HEK293 (cell line): ENCODE measurements at regions not wholly inside any gene's neighbourhood (a gene's known extent, or its start where the extent isn't known, plus 50 kb on each side); places are given as distances from the start of the nearest gene placed in this dataset.
A peak's percentile ranks its signal among the peaks of the same experiment; 100 is the strongest.

ENCODE experiments used
- CTCF ChIA-PET: fragments of 350-600 bp; formaldehyde crosslinking; extraction: SDS; loops from one replicate; lab custom pipeline; 2021; ENCODE audit warnings: antibody characterized with exemption; lab: Yijun Ruan, JAX
- POLR2A ChIA-PET: fragments of 300-600 bp; formaldehyde crosslinking; extraction: SDS; loops from one replicate; lab custom pipeline; 2020; ENCODE audit warnings: antibody characterized with exemption, inconsistent platforms; lab: Yijun Ruan, JAX
- H3K27ac ChIP-seq: fragments of 200-500 bp; sonication (Bioruptor generic); 2 replicates; pipeline ENCODE4 v1.5.1; 2014; ENCODE audit warnings: low read depth, low read length, control low read depth, inconsistent platforms; ENCODE audit errors: extremely low read depth
- H3K36me3 ChIP-seq, 2 experiments: fragments of 200-500 bp in 1 of 2; sonication (Bioruptor generic) in 1 of 2; 1 replicate in 1 of 2; 2 replicates in 1 of 2; pipeline ENCODE4 v1.5.1; 2014 to 2017; ENCODE audit warnings: inconsistent platforms in 2 of 2, low read length in 2 of 2; ENCODE audit not compliant: control insufficient read depth in 2 of 2, insufficient read depth in 1 of 2
- H3K4me1 ChIP-seq: fragments of 200-500 bp; sonication (Bioruptor generic); 2 replicates; pipeline ENCODE4 v1.5.1; 2014; ENCODE audit warnings: mild to moderate bottlenecking, low read length, inconsistent platforms; ENCODE audit not compliant: control insufficient read depth, insufficient read depth
- H3K4me3 ChIP-seq: 2 replicates; pipeline ENCODE4 v1.5.1; 2011; ENCODE audit warnings: low read depth, mild to moderate bottlenecking, control low read depth, low read length, moderate library complexity
- H3K9me3 ChIP-seq: fragments of 200-500 bp; sonication (Bioruptor generic); 2 replicates; pipeline ENCODE4 v1.5.1; 2014; ENCODE audit warnings: low read depth, low read length, inconsistent platforms; ENCODE audit not compliant: control insufficient read depth, insufficient read depth
- BCL11A ChIP-seq: fragments of 450-650 bp; formaldehyde crosslinking; IDR thresholded peaks from 2 replicates; pipeline ENCODE4 v1.5.1; 2016; ENCODE audit warnings: low read depth, missing biosample characterization, missing genetic modification characterization
- FEZF1 ChIP-seq: fragments of 450-650 bp; formaldehyde crosslinking; IDR thresholded peaks from 2 replicates; pipeline ENCODE4 v1.5.1; 2016; ENCODE audit warnings: missing biosample characterization, missing genetic modification characterization
- MZF1 ChIP-seq: fragments of 450-650 bp; formaldehyde crosslinking; IDR thresholded peaks from 2 replicates; pipeline ENCODE4 v1.5.1; 2017; ENCODE audit warnings: missing biosample characterization, missing genetic modification characterization, borderline replicate concordance
- OSR2 ChIP-seq: fragments of 450-650 bp; formaldehyde crosslinking; IDR thresholded peaks from 2 replicates; pipeline ENCODE4 v1.5.1; 2016; ENCODE audit warnings: missing biosample characterization, missing genetic modification characterization
- SCRT2 ChIP-seq: fragments of 450-650 bp; formaldehyde crosslinking; IDR thresholded peaks from 2 replicates; pipeline ENCODE4 v1.5.1; 2016; ENCODE audit warnings: missing biosample characterization, missing genetic modification characterization
- ZNF24 ChIP-seq: fragments of 450-650 bp; formaldehyde crosslinking; IDR thresholded peaks from 2 replicates; pipeline ENCODE4 v1.5.1; 2016; ENCODE audit warnings: missing biosample characterization, missing genetic modification characterization
- ZNF366 ChIP-seq: fragments of 450-650 bp; formaldehyde crosslinking; conservative IDR thresholded peaks from 2 replicates; pipeline ENCODE4 v1.5.1; 2016; ENCODE audit warnings: missing biosample characterization, missing genetic modification characterization
- ZNF37A ChIP-seq: fragments of 450-650 bp; IDR thresholded peaks from 2 replicates; pipeline ENCODE4 v1.5.1; 2018; ENCODE audit warnings: missing biosample characterization, missing genetic modification characterization
- ZNF426 ChIP-seq: fragments of 450-650 bp; formaldehyde crosslinking; IDR thresholded peaks from 2 replicates; pipeline ENCODE4 v1.5.1; 2017; ENCODE audit warnings: missing biosample characterization, missing genetic modification characterization, mild to moderate bottlenecking, inconsistent platforms, moderate library complexity
- ZNF501 ChIP-seq: fragments of 450-650 bp; formaldehyde crosslinking; IDR thresholded peaks from 2 replicates; pipeline ENCODE4 v1.5.1; 2016; ENCODE audit warnings: missing biosample characterization, missing genetic modification characterization
- ZNF571 ChIP-seq: fragments of 450-650 bp; formaldehyde crosslinking; IDR thresholded peaks from 2 replicates; pipeline ENCODE4 v1.5.0; 2017; ENCODE audit warnings: missing biosample characterization, missing genetic modification characterization
- ZSCAN16 ChIP-seq: fragments of 450-650 bp; formaldehyde crosslinking; IDR thresholded peaks from 2 replicates; pipeline ENCODE4 v1.5.1; 2016; ENCODE audit warnings: missing biosample characterization, missing genetic modification characterization
- TF ChIP-seq, protein P1 (sequence below): fragments of 450-650 bp; formaldehyde crosslinking; IDR thresholded peaks from 2 replicates; pipeline ENCODE4 v1.5.1; 2017; ENCODE audit warnings: missing biosample characterization, missing genetic modification characterization
- TF ChIP-seq, protein P2 (sequence below): fragments of 450-650 bp; formaldehyde crosslinking; IDR thresholded peaks from 2 replicates; pipeline ENCODE4 v1.5.1; 2017; ENCODE audit warnings: missing biosample characterization, missing genetic modification characterization
- TF ChIP-seq, protein P3 (sequence below): fragments of 450-650 bp; formaldehyde crosslinking; IDR thresholded peaks from 2 replicates; pipeline ENCODE4 v1.5.1; 2017; ENCODE audit warnings: missing biosample characterization, missing genetic modification characterization
- TF ChIP-seq, protein P4 (sequence below): fragments of 450-650 bp; formaldehyde crosslinking; IDR thresholded peaks from 2 replicates; pipeline ENCODE4 v1.5.1; 2016; ENCODE audit warnings: missing biosample characterization, missing genetic modification characterization

DNA sequence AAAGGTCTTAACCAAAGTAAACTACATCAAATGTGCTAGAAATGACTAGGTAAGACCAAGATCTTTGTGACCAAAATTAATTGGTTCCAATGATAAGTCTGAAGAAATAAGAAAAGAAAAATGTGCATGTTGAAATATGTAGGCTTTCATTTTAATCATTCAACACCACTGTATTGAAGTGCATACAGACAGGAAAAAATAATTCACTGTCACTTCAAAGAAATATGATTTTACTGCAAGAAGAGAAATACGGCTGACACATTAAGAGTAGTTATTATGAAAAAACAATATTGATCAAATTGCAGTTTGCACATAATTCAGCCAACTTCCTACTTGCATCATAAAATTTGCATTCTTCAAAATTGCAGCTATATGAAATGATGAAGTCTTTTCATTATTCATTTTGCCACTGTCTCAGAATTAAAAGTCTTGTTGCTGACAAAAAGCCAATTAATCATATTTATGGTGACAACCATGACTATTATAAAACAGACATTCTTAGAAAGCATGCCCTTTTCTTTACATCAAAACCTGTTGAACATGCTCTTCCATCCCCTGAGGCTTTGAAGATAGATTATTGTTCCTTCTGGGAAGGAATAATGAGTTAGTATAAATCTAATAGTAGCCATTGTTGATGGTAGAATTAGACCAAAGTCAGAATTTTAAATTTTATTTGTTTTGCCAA is 405.9 kb upstream of the MAD2L1 start:
- TF ChIP-seq ZSCAN16 (tag by site-specific recombination) (no peak), SCRT2 (peak; percentile 27; the same call in 1 of the 2 replicates), ZNF501 (tag by site-specific recombination) (no peak)
- TF ChIP-seq, protein P1, sequence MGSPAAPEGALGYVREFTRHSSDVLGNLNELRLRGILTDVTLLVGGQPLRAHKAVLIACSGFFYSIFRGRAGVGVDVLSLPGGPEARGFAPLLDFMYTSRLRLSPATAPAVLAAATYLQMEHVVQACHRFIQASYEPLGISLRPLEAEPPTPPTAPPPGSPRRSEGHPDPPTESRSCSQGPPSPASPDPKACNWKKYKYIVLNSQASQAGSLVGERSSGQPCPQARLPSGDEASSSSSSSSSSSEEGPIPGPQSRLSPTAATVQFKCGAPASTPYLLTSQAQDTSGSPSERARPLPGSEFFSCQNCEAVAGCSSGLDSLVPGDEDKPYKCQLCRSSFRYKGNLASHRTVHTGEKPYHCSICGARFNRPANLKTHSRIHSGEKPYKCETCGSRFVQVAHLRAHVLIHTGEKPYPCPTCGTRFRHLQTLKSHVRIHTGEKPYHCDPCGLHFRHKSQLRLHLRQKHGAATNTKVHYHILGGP (tag by site-specific recombination), result 0 out of 2 replicates have a peak, but pooled peaks have one; percentile 37
- TF ChIP-seq, all 188 proteins: peak for 2
- H3K4me1 ChIP-seq, result no peaks in the 10 kb centered on the region
- no peak overlapping the region for H3K4me3 ChIP-seq
- H3K9me3 ChIP-seq, result no peaks in the 10 kb centered on the region
- H3K27ac ChIP-seq, result no peak overlapping the region
- ChIA-PET POLR2A (no interaction called here), CTCF (no interaction called here)
- H3K36me3 ChIP-seq, result no peaks in the 10 kb centered on the region

DNA sequence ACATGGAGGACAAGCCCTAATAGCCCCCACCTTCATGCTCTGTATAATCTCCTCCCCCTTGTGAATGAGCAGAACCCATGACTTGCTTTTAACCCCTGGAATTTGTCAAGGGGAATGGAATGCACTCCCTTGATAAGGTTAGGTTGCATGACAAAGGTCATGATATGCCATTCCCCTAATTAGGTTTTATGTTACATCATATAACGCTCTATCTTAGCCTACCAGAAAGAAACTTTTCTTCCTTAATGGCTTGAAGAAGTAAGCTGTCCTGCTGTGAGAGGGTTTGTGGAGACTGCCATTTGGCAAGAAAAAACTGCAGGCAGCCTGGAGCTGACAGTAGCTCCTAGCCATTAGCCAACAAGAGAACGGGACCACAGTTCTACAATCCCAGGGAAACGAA is 399.8 kb upstream of the MAD2L1 start:
- 0 out of 2 replicates have a peak, but pooled peaks have one; percentile 34 for TF ChIP-seq BCL11A (tag by site-specific recombination)
- peak; percentile 52 for TF ChIP-seq ZNF366 (tag by site-specific recombination)
- TF ChIP-seq, protein P2, sequence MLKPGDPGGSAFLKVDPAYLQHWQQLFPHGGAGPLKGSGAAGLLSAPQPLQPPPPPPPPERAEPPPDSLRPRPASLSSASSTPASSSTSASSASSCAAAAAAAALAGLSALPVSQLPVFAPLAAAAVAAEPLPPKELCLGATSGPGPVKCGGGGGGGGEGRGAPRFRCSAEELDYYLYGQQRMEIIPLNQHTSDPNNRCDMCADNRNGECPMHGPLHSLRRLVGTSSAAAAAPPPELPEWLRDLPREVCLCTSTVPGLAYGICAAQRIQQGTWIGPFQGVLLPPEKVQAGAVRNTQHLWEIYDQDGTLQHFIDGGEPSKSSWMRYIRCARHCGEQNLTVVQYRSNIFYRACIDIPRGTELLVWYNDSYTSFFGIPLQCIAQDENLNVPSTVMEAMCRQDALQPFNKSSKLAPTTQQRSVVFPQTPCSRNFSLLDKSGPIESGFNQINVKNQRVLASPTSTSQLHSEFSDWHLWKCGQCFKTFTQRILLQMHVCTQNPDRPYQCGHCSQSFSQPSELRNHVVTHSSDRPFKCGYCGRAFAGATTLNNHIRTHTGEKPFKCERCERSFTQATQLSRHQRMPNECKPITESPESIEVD (tag by site-specific recombination), result peak; percentile 59
- no peak for TF ChIP-seq ZNF571 (tag by site-specific recombination)
- peak; percentile 36; the same call in 1 of the 2 replicates for TF ChIP-seq FEZF1 (tag by site-specific recombination)
- no peak for TF ChIP-seq ZNF37A (tag by site-specific recombination)
- TF ChIP-seq, protein P3, sequence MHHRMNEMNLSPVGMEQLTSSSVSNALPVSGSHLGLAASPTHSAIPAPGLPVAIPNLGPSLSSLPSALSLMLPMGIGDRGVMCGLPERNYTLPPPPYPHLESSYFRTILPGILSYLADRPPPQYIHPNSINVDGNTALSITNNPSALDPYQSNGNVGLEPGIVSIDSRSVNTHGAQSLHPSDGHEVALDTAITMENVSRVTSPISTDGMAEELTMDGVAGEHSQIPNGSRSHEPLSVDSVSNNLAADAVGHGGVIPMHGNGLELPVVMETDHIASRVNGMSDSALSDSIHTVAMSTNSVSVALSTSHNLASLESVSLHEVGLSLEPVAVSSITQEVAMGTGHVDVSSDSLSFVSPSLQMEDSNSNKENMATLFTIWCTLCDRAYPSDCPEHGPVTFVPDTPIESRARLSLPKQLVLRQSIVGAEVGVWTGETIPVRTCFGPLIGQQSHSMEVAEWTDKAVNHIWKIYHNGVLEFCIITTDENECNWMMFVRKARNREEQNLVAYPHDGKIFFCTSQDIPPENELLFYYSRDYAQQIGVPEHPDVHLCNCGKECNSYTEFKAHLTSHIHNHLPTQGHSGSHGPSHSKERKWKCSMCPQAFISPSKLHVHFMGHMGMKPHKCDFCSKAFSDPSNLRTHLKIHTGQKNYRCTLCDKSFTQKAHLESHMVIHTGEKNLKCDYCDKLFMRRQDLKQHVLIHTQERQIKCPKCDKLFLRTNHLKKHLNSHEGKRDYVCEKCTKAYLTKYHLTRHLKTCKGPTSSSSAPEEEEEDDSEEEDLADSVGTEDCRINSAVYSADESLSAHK (tag by site-specific recombination), result peak; percentile 69; the same call in 1 of the 2 replicates
- TF ChIP-seq, protein P4, sequence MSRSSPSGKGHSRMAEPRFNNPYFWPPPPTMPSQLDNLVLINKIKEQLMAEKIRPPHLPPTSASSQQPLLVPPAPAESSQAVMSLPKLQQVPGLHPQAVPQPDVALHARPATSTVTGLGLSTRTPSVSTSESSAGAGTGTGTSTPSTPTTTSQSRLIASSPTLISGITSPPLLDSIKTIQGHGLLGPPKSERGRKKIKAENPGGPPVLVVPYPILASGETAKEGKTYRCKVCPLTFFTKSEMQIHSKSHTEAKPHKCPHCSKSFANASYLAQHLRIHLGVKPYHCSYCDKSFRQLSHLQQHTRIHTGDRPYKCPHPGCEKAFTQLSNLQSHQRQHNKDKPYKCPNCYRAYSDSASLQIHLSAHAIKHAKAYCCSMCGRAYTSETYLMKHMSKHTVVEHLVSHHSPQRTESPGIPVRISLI (tag by site-specific recombination), result peak; percentile 78
- TF ChIP-seq OSR2 (tag by site-specific recombination), result peak; percentile 30; the same call in 1 of the 2 replicates
- peak; percentile 67; the same call in 1 of the 2 replicates for TF ChIP-seq MZF1 (tag by site-specific recombination)
- no peak for TF ChIP-seq ZNF24 (tag by site-specific recombination)
- no peak for TF ChIP-seq ZNF426 (tag by site-specific recombination)
- Histone ChIP-seq H3K9me3 (no peaks in the 10 kb centered on the region), H3K36me3 (no peaks in the 10 kb centered on the region), H3K27ac (no peak overlapping the region), H3K4me1 (no peaks in the 10 kb centered on the region), H3K4me3 (no peak overlapping the region)
- ChIA-PET CTCF (interaction anchor here (0.6 kb wide), 1 partner anchor 173 kb away, joined by 3 read pairs; no protein-coding TSS in a partner anchor), POLR2A (no interaction called here)
